ENCODE measurements at regions not wholly inside any gene's neighbourhood (a gene's known extent, or its start where the extent isn't known, plus 50 kb on each side); places are given as distances from the start of the nearest gene placed in this dataset.
"Not testable (repeated sequence)": the region's sequence is repeated elsewhere in the genome, so short reads cannot be mapped to it uniquely, and the experiment has no call there.

- no peak for DNase-seq
These were observed 932.1 kb downstream of the QKI start for GRCh38 chr6:164346631-164347030.

- no peak for DNase-seq
These were observed 931.4 kb downstream of the QKI start for GRCh38 chr6:164345806-164346496.

- DNase-seq, result no peak
These were observed 930.8 kb downstream of the QKI start for GRCh38 chr6:164345327-164345726.

DNA sequence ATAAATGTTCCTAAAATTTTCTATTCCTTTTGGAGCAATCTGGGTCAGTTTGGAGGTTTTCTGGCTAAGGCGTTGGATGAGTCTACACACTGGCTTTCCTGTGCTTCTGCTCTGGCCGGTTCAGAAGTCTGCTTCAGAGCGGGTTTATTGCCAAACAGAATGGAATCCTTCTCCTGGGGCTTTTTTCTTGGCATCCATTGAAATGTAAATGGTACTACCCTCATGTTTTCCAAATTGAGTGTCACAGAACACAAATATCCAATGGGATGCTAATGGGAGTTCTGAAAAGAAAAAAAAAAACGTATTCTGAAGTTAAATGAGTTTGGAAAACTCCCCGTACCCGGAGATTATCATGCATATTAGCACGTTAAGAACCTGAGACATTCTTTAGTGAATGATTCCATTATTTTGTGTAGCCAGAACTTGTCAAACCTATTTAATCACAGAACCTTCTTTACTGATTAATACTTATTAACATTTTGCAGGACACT lies 930.3 kb downstream of the QKI start:
- no peak for DNase-seq

- DNase-seq, result not testable (repeated sequence)
These were observed 924.9 kb downstream of the QKI start for GRCh38 chr6:164339442-164339841.

- DNase-seq, result no peak
These were observed 923.4 kb downstream of the QKI start for GRCh38 chr6:164337925-164338397.

DNA sequence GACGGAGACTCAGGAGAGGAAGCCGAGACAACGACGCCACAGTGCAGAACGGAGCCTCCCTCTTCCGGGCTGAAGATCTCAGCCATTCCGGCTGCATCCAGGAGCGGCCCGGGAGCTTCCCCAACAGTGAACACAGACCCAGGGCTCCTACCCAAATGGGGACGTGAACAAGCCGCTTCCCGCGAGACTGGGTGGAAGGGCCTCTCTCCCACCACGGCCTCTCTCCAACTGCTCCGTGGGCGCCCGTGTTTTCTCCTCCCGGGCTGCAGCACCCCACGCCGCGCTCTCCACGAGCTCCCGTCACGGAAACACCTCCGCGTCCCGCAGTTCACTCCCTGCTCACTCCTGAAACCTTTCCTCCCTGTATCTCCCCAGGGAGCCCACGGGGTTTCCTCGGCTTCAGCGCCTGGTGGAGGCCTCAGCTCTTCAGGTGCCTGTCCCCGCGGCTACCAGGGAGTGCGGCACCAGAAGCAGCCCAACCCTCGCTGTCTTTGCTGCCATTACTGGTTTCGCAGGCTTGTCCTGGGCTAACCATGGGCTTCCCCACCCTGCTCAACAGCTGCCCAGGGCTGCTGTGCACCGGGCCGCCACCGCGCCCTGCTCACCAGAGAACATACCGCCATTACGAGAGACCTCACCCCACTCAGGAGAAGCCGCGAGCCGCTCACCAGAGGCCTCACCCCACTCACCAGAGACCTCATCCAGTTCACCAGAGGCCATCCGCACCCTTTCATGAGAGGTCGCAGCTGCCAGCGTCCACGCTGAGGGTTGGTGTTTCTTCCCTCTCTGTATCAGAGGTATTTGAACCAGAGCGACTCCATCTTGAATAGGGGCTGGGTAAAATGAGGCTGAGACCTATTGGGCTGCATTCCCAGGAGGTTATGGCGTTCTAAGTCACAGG lies 922.8 kb downstream of the QKI start:
- no peak for DNase-seq

DNA sequence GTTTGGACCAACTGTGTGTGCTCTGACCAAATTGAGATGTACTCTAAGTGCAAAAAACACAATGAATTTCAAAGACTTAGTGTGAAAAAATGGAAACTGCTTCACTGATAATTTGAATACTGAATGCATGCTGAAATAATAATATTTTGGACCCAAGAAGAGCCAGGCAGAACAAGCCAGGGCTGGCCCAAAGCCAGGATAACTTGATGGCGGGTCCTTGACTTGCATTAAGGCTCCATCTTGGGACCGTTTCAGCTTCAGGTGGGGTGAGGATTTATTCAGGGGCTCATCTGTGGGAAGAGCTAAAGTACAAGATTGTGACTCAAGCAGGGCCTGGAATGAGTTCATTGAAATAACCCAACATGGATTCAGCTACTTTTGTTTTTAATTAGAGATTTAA lies 921.9 kb downstream of the QKI start:
- DNase-seq, result no peak

DNA sequence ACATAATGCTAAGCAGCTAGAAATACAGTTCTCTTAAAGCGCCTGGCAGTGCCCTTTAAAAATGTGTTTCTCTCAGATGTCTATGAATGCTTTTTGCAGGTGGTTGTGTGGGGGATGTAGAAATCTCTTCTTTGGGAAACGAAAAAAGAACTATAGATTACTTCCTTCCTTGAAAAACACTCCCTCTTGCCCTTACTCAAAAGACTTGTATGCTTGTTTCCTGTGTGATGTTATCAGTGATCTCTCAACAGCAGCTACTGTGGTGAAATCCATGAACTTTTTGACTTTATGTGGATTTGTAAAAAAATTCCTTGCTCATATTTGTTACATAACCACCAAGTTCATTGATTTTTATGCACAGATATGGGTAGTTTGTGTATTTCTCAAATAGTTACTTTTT lies 916.5 kb downstream of the QKI start:
- no peak for DNase-seq

DNA sequence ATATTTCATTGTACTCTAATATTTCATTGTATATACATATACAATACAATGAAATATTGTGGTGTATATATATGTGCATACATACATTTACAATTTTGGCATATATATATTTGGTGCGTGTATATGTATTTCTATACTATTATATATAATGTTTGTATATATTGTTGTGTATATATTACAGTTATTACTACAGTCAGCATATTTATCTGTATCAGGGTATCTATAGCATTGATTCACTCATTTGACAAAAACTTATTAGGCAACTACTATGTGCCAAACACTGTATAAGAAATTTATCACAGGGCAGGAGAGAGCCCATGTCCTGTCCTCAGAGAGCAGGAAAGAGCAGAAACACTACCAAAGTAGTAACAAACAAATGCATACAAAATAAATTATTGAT lies 910.6 kb downstream of the QKI start:
- no peak for DNase-seq

GRCh38 chr6:164322533-164322932 lies 908.0 kb downstream of the QKI start:
- DNase-seq, result no peak

DNA sequence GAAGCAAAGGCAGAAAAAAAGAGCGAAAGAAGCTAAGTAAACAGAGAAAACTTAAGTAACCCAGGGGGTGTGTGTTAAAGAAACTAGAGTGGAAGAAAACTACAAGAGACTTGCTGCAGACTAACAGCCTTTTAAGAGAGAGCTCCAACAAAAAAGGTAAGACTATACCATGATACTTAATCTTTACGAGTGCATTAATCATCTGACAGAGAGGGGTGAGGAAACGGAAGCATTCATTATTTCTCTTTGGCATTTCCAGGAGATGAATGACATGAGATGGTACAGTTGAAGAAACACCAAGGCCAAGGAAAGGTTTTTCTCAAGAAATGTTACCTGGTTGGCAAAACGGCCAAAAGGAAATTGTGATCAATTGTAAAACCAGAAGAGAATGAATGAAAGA lies 906.8 kb downstream of the QKI start:
- DNase-seq, result no peak

GRCh38 chr6:164315376-164315775 lies 900.9 kb downstream of the QKI start:
- DNase-seq, result no peak

- DNase-seq, result no peak
These were observed 893.8 kb downstream of the QKI start for GRCh38 chr6:164308339-164308738.

- DNase-seq, result no peak
These were observed 888.8 kb downstream of the QKI start for GRCh38 chr6:164303102-164303964.

DNA sequence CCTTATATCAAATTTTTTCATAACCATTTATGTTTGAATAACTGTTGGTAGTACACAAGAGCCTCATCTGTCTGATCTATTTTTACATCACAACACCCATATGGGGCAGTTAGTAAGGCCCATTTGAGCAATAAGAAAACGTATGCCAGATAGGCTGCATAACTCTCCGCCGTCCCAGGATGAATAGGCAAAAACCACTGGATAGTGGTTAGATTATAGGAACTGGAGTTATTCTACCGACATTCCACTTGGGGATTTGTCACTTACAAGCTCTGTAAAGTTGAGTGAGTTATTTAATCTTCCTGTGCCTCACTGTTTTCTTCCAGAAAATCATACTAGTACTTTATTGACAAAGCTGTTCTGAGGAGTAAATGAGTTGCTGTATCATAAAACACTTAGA lies 881.9 kb downstream of the QKI start:
- no peak for DNase-seq

- no peak for DNase-seq
These were observed 879.7 kb downstream of the QKI start for GRCh38 chr6:164294047-164294784.

GRCh38 chr6:164291224-164291623 lies 876.7 kb downstream of the QKI start:
- no peak for DNase-seq

DNA sequence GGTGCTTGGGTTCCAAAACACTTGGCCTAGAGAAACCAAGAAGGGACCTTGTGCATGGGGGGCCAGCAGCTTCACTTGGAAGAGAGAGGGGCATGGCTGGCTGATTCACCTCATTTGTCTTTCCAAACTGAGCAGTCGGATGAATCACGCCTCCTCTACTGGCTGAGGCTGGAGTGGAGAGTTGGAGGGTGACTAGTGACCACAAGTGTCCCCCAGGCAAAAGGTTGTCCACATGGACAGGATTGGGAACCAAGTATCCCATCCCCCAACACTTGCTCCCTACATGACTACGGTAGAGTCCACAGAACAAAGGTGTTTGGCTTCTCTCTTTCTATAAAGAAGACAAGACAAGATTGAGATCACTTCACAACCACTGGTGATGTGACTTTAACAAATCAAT lies 875.6 kb downstream of the QKI start:
- no peak for DNase-seq

GRCh38 chr6:164286011-164286410 lies 871.5 kb downstream of the QKI start:
- no peak for DNase-seq

GRCh38 chr6:164283574-164283973 lies 869.1 kb downstream of the QKI start:
- no peak for DNase-seq

DNA sequence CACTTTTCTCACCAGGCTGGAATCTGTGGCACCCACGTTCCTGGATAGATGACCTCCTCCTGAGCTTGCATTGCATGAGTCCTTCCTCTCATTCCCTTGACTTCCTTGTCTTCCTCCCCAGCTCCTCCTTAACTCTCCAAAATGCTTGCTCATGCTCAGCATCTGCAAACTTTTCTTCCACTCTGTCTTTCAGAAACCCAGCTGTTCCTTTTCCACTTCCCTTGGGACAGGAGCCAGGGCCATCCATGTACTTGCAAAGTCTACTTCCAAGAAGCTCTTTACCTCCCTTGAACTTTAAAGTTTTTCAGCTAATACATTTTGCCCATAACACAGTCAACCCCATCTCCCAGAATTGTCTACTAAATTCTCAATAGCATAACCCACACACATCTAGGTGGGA lies 861.7 kb downstream of the QKI start:
- no peak for DNase-seq

Data from SHP77 treated with DMSO at 0.1 percent for 48 hours (cell line).